Amniotic stem cell (primary cell): ENCODE measurements at regions not wholly inside any gene's neighbourhood (a gene's known extent, or its start where the extent isn't known, plus 50 kb on each side); places are given as distances from the start of the nearest gene placed in this dataset.

ENCODE experiments used
- DNase-seq: peaks from one replicate; lab custom pipeline; 2025; lab: John Stamatoyannopoulos, UW

- no peak for DNase-seq
Observed at GRCh38 chr6:137434640-137435039, 59.6 kb downstream of the OLIG3 start.

DNA sequence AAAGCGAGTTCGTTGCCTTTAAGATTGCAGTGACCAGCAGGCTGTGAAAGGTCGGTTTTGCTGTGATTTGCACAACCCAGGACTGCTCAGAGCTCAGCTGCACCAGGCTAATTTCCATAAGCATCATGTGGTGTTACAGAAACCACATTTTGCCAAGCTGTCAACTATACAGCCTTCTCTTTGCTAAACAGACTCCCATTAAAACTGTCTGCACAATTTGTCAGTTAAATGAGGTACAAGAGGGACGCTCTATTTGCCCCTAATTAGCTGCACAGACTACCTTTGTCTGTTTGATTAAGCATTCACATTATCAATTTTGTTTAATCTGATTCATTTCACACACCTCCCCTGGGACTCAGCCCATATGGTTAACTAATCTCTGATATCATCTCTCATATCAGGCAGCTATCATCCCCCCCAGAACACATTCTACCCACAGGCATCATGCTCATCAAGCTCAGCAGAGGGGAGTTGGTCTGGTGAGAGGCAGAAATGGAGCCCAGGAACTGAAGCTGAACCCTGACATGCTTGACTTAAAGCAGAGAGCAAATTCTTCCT lies 62.1 kb downstream of the OLIG3 start:
- DNase-seq: no peak

DNA sequence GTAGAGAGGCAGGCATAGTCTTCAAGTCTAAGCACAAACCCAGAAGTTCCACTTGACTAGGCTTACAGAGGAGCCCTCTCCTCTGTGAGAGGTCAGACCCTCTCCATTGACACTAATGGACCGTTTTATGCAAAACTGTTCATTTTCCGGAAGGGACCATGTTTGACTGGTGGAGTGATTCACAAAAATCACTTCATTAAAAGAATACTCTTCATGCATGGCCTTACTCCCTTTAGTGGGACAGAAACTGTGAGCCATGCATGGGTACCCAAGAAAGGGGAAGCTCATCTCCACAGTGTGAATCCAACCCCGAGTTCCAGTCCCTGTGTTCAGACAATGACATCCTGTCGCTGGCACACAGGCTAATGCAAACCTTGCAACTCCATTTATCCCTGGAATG lies 63.2 kb downstream of the OLIG3 start:
- no peak for DNase-seq

DNA sequence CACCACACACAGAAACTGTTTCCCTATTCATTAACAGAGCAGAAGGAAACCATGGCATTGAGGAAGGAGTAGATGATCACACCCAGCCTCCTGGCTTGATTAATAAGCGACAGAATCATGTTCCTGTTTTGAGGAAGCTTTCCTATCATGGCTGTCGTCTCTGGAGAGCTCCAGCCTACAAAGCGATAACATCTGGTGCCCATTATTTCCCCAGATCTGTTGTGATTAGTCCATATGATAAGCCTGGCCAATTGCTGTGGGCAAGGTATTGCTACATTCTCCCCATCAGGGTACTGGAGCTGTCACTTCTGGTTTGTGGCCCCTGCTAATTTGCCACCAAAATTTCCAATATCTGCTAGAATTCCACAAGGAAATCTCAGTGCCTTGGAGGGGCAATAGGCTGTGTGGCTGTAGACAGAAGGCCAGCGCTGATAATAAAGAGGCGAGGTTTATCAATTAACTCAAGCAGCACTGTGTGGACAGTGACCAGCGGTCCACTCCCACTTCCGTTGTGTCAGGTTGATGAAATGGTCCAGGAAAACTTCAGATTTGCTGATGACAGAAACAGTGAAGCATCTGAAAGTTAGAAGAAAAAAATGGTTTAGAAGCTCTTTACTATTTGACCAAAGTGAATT lies 66.4 kb downstream of the OLIG3 start:
- DNase-seq: no peak

DNA sequence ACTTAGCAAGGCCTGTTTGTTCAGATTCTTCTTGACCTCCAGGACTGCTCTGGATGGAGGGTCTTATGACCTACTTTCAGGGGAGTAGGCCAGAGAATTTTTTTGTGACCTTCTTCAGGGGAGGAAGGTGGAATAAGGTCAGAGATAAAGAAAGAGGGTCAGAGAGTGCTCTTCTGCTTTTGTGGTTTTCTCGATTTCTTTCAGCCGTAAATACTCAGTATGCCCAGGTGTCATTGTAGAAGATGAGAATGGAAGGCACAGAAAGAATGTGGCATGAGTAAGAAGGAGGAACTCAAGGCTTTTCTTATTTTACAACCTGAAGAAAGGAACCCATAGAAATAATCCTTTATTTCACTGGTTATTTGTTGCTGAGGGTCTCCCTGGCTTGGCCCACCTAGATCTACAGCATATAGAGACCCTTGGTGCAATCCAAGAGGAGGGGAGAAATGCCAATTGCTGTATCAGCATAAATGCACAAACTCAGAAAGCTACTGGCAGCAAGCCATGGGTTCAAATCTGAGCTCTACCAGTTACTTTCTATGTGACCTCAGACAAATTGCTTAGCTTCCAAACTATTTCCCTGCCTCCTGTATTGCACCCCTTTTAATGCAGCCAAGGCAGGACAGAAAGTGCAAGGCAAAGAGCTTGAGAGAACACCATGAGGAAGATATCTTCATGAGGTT lies 68.0 kb downstream of the OLIG3 start:
- no peak for DNase-seq

DNA sequence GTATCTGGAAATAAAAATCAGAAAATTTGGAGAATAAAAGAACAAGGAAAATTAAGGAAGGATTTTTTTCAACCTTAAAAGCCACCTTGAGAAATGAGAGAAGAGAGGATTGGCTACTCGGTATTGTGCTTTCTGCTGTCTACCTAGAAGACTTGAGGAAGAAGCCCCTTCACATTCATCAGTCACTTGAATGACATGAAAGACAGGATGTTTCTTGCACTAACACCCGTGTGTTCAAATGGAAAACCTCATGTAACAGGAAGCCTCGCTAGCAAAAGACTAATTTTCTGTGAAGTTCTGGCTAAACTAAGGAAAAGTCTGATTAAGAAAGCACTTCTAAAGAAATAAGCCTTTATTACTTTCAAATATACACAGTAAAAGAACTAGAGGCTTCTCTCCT lies 69.9 kb downstream of the OLIG3 start:
- DNase-seq: no peak

GRCh38 chr6:137423451-137424168 lies 70.6 kb downstream of the OLIG3 start:
- DNase-seq: no peak

DNA sequence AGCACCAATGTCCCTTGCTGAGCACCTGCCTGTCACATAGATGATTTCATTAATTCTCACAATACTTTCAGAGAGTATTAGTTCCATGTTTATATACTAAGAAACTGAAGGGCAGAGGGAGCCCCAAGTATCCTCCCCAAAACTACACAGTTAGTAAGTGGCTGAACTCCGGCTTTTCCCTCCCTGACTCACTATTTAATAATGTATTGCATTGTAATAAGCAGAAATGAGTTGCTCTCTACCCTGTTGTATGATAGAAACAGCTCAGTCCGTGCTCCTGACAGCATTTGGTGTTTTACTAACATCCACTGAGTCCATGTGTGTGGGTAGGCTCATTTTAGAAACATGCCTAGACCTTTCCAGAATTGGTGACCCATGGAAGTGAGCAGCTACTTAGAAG lies 76.8 kb downstream of the OLIG3 start:
- DNase-seq: no peak

GRCh38 chr6:137416376-137417109 lies 77.7 kb downstream of the OLIG3 start:
- DNase-seq: no peak

DNA sequence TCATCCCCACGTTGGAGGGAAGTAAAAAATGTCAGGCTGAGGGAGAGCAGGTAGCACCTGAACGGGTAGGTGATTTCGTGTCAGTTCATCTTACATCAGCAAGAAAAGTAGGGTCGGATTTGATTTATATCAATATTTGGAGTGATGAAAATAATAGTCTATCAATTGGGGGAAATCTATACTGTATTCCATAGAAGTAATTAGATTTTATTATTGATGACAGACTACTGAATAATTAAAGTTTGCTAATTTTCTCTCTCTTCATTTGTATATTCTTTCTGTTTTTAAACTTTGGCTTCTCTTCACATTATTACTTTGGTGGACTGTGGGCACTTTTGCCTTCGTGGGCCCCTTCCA lies 78.4 kb downstream of the OLIG3 start:
- no peak for DNase-seq

DNA sequence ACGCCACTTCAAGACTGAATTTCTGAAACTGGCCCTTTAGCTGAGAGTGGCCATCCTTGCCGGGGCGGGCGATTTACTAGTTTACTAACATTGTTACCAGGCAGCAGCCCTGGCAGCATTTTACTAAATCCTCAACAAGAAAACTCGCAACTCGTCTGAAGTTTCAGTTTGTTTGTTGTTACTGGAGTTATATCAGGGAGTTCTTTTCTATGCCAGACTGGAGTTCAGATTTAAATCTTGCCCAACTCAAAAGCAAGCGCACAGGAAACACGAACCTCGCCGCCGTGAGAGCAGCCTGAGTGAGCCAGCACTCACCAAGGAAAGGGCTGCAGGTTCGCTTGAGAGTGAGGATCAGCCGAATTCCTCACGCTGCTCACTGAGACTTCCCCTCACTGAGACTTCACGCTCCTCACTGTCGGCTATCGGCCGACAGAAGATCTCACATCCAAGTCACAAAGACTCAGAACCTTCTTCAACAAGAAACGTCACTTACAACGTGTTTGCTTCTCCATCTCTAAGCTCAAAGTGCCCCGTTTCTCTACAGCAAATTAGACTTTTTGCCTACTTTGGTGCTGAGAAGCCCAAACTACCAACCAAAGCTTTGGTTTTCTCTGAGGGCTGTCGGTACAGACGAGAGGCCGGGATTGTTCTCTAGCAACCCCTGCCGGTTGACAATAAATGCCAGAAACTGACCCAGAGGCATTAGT lies 78.9 kb downstream of the OLIG3 start:
- DNase-seq: peak; percentile 58

GRCh38 chr6:137414599-137414998 lies 79.6 kb downstream of the OLIG3 start:
- no peak for DNase-seq

DNA sequence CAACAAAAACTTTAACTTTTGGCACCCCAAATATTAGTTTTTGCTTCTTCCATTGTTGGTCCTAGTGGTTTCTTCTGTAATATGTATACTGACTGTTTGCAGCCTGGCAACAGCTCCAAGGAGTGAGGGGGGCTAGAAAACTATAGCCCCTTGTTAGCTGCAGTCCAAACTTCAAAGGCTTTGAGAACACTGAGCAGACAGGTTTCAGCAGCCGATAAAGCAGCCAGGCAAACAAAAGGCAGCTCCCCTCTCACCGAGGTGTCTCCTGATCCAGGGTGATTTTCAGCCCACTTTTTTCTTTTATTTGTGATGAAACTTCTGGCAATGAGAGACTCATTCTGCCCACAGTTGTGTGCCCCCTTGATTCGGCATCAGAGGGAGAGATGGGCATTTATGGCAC lies 80.7 kb downstream of the OLIG3 start:
- DNase-seq: no peak

DNA sequence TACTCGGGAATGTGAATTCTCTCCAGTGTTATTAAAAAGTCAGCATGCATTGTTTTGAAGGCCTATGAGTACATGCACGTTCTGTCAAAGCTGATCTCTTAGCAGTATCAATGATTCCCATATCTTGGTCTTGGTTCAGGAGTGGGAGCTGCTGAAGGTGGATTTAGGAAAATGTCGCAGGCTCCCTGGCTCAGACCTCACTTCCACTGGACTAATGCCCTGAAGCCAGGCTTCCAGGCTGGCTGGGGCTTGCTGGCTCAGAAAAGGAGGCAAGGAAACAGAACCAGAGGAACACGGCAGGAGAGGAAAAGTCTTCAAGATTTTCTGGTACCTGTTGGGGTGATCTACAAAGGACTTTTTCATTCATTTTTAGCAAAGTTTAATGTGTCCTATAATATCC lies 81.6 kb downstream of the OLIG3 start:
- DNase-seq: no peak

DNA sequence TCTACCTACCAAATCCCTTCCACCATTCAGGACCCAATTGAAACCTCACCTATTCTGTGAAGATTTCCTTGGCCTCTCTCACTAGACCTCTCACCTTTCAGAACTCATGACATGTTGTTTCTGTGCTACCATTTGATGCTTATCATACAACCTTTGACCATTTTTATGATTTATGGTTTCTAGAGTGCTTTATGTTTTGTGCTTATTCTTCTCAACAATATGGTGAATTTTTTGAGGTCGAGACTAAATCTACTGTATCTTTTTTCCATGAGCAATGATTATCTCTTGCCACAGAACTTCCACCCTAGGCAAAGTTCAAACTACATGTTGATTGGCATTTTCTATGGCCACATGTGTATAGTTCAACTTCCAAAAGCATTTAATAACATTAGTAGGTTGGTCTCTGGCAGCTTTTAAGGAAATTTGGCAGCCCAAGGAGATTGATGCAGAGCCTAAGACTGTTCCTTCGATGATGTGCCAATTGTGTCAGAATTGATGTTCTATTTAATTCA lies 84.9 kb downstream of the OLIG3 start:
- no peak for DNase-seq

DNA sequence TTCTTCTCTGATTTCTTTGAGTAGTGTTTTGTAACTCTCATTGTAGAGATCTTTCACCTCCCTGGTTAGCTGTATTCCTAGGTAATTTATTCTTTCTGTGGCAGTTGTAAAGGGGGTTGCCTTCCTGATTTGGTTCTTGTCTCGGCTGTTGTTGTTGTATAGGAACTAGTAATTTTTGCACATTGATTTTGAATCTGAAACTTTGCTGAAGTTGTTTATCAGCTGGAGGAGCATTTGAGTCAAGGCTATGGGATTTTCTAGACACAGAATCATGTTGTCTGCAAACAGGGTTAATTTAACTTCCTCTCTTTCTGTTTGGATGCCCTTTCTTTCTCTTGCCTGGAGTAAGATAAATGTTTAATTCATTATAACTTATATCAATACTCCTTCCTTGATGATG lies 86.4 kb downstream of the OLIG3 start:
- no peak for DNase-seq

DNA sequence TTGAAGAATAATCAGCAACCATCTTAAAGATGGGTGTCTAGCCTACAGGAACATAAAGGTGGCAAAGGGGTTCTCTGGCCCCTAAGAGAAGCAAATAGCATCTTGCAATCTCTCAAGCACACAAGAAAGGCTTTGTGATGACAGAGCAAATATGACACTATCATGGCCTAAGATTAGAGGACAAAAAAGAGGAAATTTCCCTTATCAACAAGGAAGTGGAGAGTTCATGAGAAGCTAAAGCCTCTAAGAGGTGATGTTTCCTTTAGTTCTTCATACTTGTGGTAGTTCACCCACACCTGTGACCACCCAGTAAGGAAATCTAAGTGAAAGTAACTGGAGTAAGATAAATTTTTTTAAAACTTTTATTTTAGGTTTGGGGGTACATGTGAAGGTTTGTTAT lies 88.4 kb downstream of the OLIG3 start:
- no peak for DNase-seq

- DNase-seq: no peak
Observed at GRCh38 chr6:137403855-137404254, 90.3 kb downstream of the OLIG3 start.

GRCh38 chr6:137403443-137403842 lies 90.8 kb downstream of the OLIG3 start:
- DNase-seq: no peak

- DNase-seq: no peak
Observed at GRCh38 chr6:137402143-137402680, 92.0 kb downstream of the OLIG3 start.

- DNase-seq: no peak
Observed at GRCh38 chr6:137401088-137401487, 93.1 kb downstream of the OLIG3 start.
